ENCODE measurements at regions not wholly inside any gene's neighbourhood (a gene's known extent, or its start where the extent isn't known, plus 50 kb on each side); places are given as distances from the start of the nearest gene placed in this dataset.

DNA sequence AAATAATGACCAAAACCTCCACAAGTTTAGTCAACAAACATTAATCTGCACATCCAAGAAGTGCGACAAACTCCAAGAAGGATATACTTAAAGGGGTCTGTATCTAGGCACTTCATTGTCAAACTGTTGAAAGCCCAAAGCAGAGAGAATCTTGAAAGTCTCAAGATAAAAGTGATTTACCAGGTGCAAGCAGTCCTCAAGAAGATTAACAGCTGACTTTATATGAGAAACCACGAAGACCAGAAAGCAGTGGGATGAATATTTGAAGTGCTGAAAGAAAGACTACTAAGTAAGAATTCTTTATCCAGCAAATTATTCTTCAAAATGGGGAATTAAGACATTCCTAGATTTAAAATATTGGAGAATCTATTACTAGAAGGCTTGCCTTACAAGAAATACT, 58.4 kb upstream of the BLCAP start:
- ChIA-PET POLR2A (ENCODE audit: partially characterized antibody) (no interaction called here), CTCF (ENCODE audit: partially characterized antibody) (interaction anchor here (1.1 to 1.6 kb wide), 4 partner anchors 18 to 30 kb away, joined by 3 to 5 read pairs (median 4); no protein-coding TSS in a partner anchor)
- H3K9me3 ChIP-seq (ENCODE audit: insufficient read depth in 2 of 2, low read depth in 1 of 2, low read length in 1 of 2), result no peaks in the 10 kb centered on the region
- H3K36me3 ChIP-seq (ENCODE audit: control insufficient read depth in 2 of 4, insufficient read depth in 4 of 4, low read length in 3 of 4), result no peaks in the 10 kb centered on the region; a peak in 1 of 8 replicates
- H3K18ac ChIP-seq (ENCODE audit: extremely low read depth, low read length), result no peak overlapping the region
- no peak overlapping the region for H3K56ac ChIP-seq (replicated peaks; ENCODE audit: insufficient read length, low read depth, low read length)
- DNase-seq (ENCODE audit: low read depth in 1 of 2, low spot score in 2 of 2) (no peak), FAIRE-seq (no peak)
- H2BK12ac ChIP-seq (ENCODE audit: low read depth, low read length), result no peak overlapping the region
- no peak overlapping the region for H3K23ac ChIP-seq (ENCODE audit: insufficient read length)
- 90% methylated on average over 2 of the region's 2 CpGs; no CpG with 5 or more reads in 1 of the 2 experiments for WGBS, 2 experiments (ENCODE audit: extremely low coverage in 1 of 2, insufficient coverage in 1 of 2, insufficient read length in 1 of 2, insufficient replicate concordance in 2 of 2, low coverage in 1 of 2, low lambda C conversion rate in 2 of 2, missing lambda C conversion rate in 1 of 2)
- H2AK5ac ChIP-seq (ENCODE audit: low read depth, low read length), result no peak overlapping the region
- no peaks in the 10 kb centered on the region for H3K27me3 ChIP-seq (replicated peaks in 1 of 4; ENCODE audit: control insufficient read depth in 3 of 4, extremely low read depth in 1 of 4, insufficient read depth in 3 of 4, low read length in 3 of 4)
- H4K20me1 ChIP-seq (replicated peaks in 1 of 2; ENCODE audit: control insufficient read depth in 1 of 2, insufficient read depth in 2 of 2, low read length in 2 of 2), result peaks cover 0 to 1% of the 10 kb centered on the region in 2 experiments
- TF ChIP-seq PHF8 (conservative IDR thresholded peaks at IDR 0.05; ENCODE audit: low read depth, low read length), result no peak
- no peak for TF ChIP-seq CEBPB (IDR thresholded peaks at IDR 0.05; ENCODE audit: low read depth, low read length)
- TF ChIP-seq SAP30 (IDR thresholded peaks at IDR 0.05; ENCODE audit: insufficient read depth, insufficient replicate concordance, low read length), result no peak
- TF ChIP-seq TAF1 (IDR thresholded peaks at IDR 0.05; ENCODE audit: low read depth, low read length), result no peak
- no peak for TF ChIP-seq JUND (IDR thresholded peaks at IDR 0.05; ENCODE audit: low read length)
- TF ChIP-seq EGR1 (IDR thresholded peaks at IDR 0.05; ENCODE audit: borderline replicate concordance, low read depth, low read length), result no peak
- no peak for TF ChIP-seq CREB1 (IDR thresholded peaks at IDR 0.05)
- no peak for TF ChIP-seq RAD21 (IDR thresholded peaks at IDR 0.05 in 1 of 2, conservative IDR thresholded peaks at IDR 0.05 in 1 of 2; ENCODE audit: low read depth in 2 of 2, low read length in 2 of 2)
- H3K4ac ChIP-seq (replicated peaks; ENCODE audit: insufficient read length, low read depth, low read length), result no peak overlapping the region
- no peak overlapping the region for H4K91ac ChIP-seq (replicated peaks; ENCODE audit: insufficient read length, low read length)
- no peaks in the 10 kb centered on the region for H3K79me1 ChIP-seq (ENCODE audit: low read depth, low read length)
- no peak overlapping the region for H4K8ac ChIP-seq (ENCODE audit: extremely low read depth, insufficient read depth, low read length)
- H2BK20ac ChIP-seq (ENCODE audit: low read length), result no peak overlapping the region
- no peak overlapping the region for H4K5ac ChIP-seq (ENCODE audit: insufficient read length, low read depth, low read length)
- no peak overlapping the region for H2BK120ac ChIP-seq (replicated peaks; ENCODE audit: low read depth, low read length)
- no peak overlapping the region for H3K9ac ChIP-seq (replicated peaks in 1 of 4; ENCODE audit: extremely low read depth in 1 of 4, low read depth in 3 of 4, low read length in 3 of 4)
- H2BK15ac ChIP-seq (ENCODE audit: low read length), result no peak overlapping the region
- no peak overlapping the region for H3K14ac ChIP-seq (ENCODE audit: insufficient read length)
- no peak overlapping the region for H3K4me3 ChIP-seq (ENCODE audit: extremely low read depth in 1 of 4, insufficient read depth in 2 of 4, low read depth in 3 of 4, low read length in 4 of 4)
- no peak overlapping the region for H2AFZ ChIP-seq (ENCODE audit: low read length)
- H3K27ac ChIP-seq (ENCODE audit: low read depth, low read length), result no peak overlapping the region
- H3K79me2 ChIP-seq (ENCODE audit: control insufficient read depth in 1 of 2, insufficient read depth in 2 of 2, low read length in 2 of 2), result no peaks in the 10 kb centered on the region
- no peak overlapping the region for H2BK5ac ChIP-seq (ENCODE audit: low read depth, low read length)
- peaks cover 0 to 2% (median 0%) of the 10 kb centered on the region in 4 experiments; a peak in 1 of 7 replicates for H3K4me1 ChIP-seq (replicated peaks in 1 of 4; ENCODE audit: control insufficient read depth in 3 of 4, insufficient read depth in 4 of 4, low read length in 3 of 4)
- H3K4me2 ChIP-seq (ENCODE audit: insufficient read depth in 1 of 2, low read depth in 2 of 2, low read length in 2 of 2), result no peak overlapping the region
- H3K23me2 ChIP-seq (ENCODE audit: low read depth, low read length), result no peaks in the 10 kb centered on the region

Measured in H1 (cell line).